Brain microvascular endothelial cell (primary cell): ENCODE measurements at regions not wholly inside any gene's neighbourhood (a gene's known extent, or its start where the extent isn't known, plus 50 kb on each side); places are given as distances from the start of the nearest gene placed in this dataset.
"Not testable (repeated sequence)": the region's sequence is repeated elsewhere in the genome, so short reads cannot be mapped to it uniquely, and the experiment has no call there.

Experiments used
- DNase-seq: peaks from one replicate; pipeline ENCODE4 v3.0.0-alpha.2; 2020
- H3K27ac ChIP-seq: fragments of 250-450 bp; sonication (Bioruptor Pico); 2 replicates; pipeline ENCODE4 v1.5.1; 2020; ENCODE audit warnings: mild to moderate bottlenecking, moderate library complexity
- H3K27me3 ChIP-seq: fragments of 250-450 bp; sonication (Bioruptor Pico); replicated peaks from 2 replicates; pipeline ENCODE4 v1.5.1; 2020; ENCODE audit warnings: mild to moderate bottlenecking
- H3K36me3 ChIP-seq: fragments of 250-450 bp; sonication (Bioruptor Pico); replicated peaks from 2 replicates; pipeline ENCODE4 v1.5.1; 2020; ENCODE audit warnings: mild to moderate bottlenecking
- H3K4me3 ChIP-seq: 2 replicates; pipeline ENCODE4 v1.5.1; 2011; ENCODE audit warnings: low read depth, mild to moderate bottlenecking, control low read depth, low read length, moderate library complexity
- CTCF ChIP-seq: IDR thresholded peaks from 2 replicates; pipeline ENCODE4 v1.5.1; 2011; ENCODE audit warnings: low read depth, mild to moderate bottlenecking, moderate library complexity, low read length, control low read depth, inconsistent platforms; ENCODE audit errors: missing control alignments
- in situ Hi-C: cut with HindIII; loops from 2 replicates; pipeline ENCODE4 v1.10.0; 2017; ENCODE audit warnings: low sequenced_read_pairs, low pct_ligation_motif_present

GRCh38 chr10:130351466-130352290 is 215.5 kb downstream of the GLRX3 start:
- in situ Hi-C loops = no loop called here
- DNase-seq = no peak
- TF ChIP-seq CTCF = no peak
- no peak overlapping the region for H3K4me3 ChIP-seq
- H3K27me3 ChIP-seq = no peaks in the 10 kb centered on the region
- no peak overlapping the region for H3K27ac ChIP-seq
- no peaks in the 10 kb centered on the region for H3K36me3 ChIP-seq

GRCh38 chr10:130352291-130352645 is 216.1 kb downstream of the GLRX3 start:
- in situ Hi-C loops = no loop called here
- no peak for TF ChIP-seq CTCF
- Histone ChIP-seq H3K36me3 (no peaks in the 10 kb centered on the region), H3K27me3 (no peaks in the 10 kb centered on the region), H3K4me3 (no peak overlapping the region), H3K27ac (no peak overlapping the region)
- no peak for DNase-seq

- no peak overlapping the region for H3K27ac ChIP-seq
- no peaks in the 10 kb centered on the region for H3K27me3 ChIP-seq
- H3K4me3 ChIP-seq = no peak overlapping the region
- TF ChIP-seq CTCF = no peak
- in situ Hi-C loops = no loop called here
- H3K36me3 ChIP-seq = no peaks in the 10 kb centered on the region
- no peak for DNase-seq
Measured at GRCh38 chr10:130353928-130354572, 217.9 kb downstream of the GLRX3 start.

GRCh38 chr10:130354573-130354954 is 218.4 kb downstream of the GLRX3 start:
- no peaks in the 10 kb centered on the region for H3K36me3 ChIP-seq
- TF ChIP-seq CTCF = no peak

GRCh38 chr10:130354976-130355795 is 219.0 kb downstream of the GLRX3 start:
- H3K27ac ChIP-seq = no peak overlapping the region
- no peaks in the 10 kb centered on the region for H3K36me3 ChIP-seq
- H3K4me3 ChIP-seq = no peak overlapping the region
- no peak for DNase-seq
- TF ChIP-seq CTCF = no peak
- in situ Hi-C loops = no loop called here
- no peaks in the 10 kb centered on the region for H3K27me3 ChIP-seq

More at GRCh38 chr10:130354573-130354954, 218.4 kb downstream of the GLRX3 start:
- Histone ChIP-seq H3K27me3 (no peaks in the 10 kb centered on the region), H3K27ac (no peak overlapping the region), H3K4me3 (no peak overlapping the region)
- in situ Hi-C loops = no loop called here
- no peak for DNase-seq

GRCh38 chr10:130356429-130356828 is 220.2 kb downstream of the GLRX3 start:
- H3K4me3 ChIP-seq, H3K36me3 ChIP-seq, in situ Hi-C loops, H3K27ac ChIP-seq, DNase-seq, H3K27me3 ChIP-seq: not testable (repeated sequence)
